GM23338 (cell line): ENCODE measurements at regions not wholly inside any gene's neighbourhood (a gene's known extent, or its start where the extent isn't known, plus 50 kb on each side); places are given as distances from the start of the nearest gene placed in this dataset.

ENCODE experiments used
- CREB1 ChIP-seq: fragments of 250-450 bp; sonication (Bioruptor Pico); IDR thresholded peaks from 2 replicates; pipeline ENCODE4 v1.5.0; 2020; ENCODE audit warnings: low read depth, mild to moderate bottlenecking, moderate library complexity
- CTCF ChIP-seq, 2 experiments: fragments of 200-600 bp in 1 of 2; sonication (generic) in 1 of 2; conservative IDR thresholded peaks; 2 replicates each; pipeline versions ENCODE4 v1.5.1 to v1.6.1; 2016 to 2017; ENCODE audit warnings: antibody characterized with exemption in 2 of 2, low read depth in 2 of 2, mild to moderate bottlenecking in 2 of 2, moderate library complexity in 1 of 2
- ETS1 ChIP-seq: IDR thresholded peaks from 2 replicates; pipeline ENCODE4 v1.6.1; 2016; ENCODE audit warnings: antibody characterized with exemption
- EZH2 ChIP-seq: fragments of 200-600 bp; sonication (generic); IDR thresholded peaks from one replicate; pipeline ENCODE4 v1.8.0; 2017; ENCODE audit warnings: antibody characterized with exemption, mild to moderate bottlenecking, low read depth; ENCODE audit not compliant: unreplicated experiment
- EZH2phosphoT487 ChIP-seq: fragments of 200-600 bp; sonication (generic); IDR thresholded peaks from one replicate; pipeline ENCODE4 v1.8.1; 2018; ENCODE audit warnings: antibody characterized with exemption; ENCODE audit not compliant: unreplicated experiment
- JUNB ChIP-seq: IDR thresholded peaks from one replicate; pipeline ENCODE4 v1.6.1; 2016; ENCODE audit warnings: antibody characterized with exemption; ENCODE audit not compliant: unreplicated experiment
- NANOG ChIP-seq: IDR thresholded peaks from 2 replicates; pipeline ENCODE4 v1.6.1; 2016; ENCODE audit warnings: antibody characterized with exemption, borderline replicate concordance
- POLR2AphosphoS5 ChIP-seq: IDR thresholded peaks from 2 replicates; pipeline ENCODE4 v1.6.1; 2016; ENCODE audit warnings: antibody characterized with exemption, low read depth
- REST ChIP-seq: IDR thresholded peaks from one replicate; pipeline ENCODE4 v1.6.1; 2018; ENCODE audit warnings: antibody characterized with exemption; ENCODE audit not compliant: unreplicated experiment
- ZNF114 ChIP-seq: fragments of 250-450 bp; sonication (Bioruptor Pico); IDR thresholded peaks from 2 replicates; pipeline ENCODE4 v1.5.0; 2020; ENCODE audit warnings: mild to moderate bottlenecking, moderate library complexity

- TF ChIP-seq CTCF (conservative IDR thresholded peaks at IDR 0.05; ENCODE audit: low read depth in 2 of 2) (no peak), ZNF114 (CRISPR knock-in tag) (no peak), EZH2phosphoT487 (no peak), REST (no peak), POLR2AphosphoS5 (no peak), NANOG (no peak), EZH2 (no peak), CREB1 (CRISPR knock-in tag) (no peak), ETS1 (no peak), JUNB (no peak)
Observed at GRCh38 chr9:22693156-22693555, 246.5 kb downstream of the DMRTA1 start.
